ENCODE measurements at regions not wholly inside any gene's neighbourhood (a gene's known extent, or its start where the extent isn't known, plus 50 kb on each side); places are given as distances from the start of the nearest gene placed in this dataset.

GRCh38 chr2:8278709-8279354, 403.0 kb upstream of the ID2 start:
- DNase-seq = no peak

DNA sequence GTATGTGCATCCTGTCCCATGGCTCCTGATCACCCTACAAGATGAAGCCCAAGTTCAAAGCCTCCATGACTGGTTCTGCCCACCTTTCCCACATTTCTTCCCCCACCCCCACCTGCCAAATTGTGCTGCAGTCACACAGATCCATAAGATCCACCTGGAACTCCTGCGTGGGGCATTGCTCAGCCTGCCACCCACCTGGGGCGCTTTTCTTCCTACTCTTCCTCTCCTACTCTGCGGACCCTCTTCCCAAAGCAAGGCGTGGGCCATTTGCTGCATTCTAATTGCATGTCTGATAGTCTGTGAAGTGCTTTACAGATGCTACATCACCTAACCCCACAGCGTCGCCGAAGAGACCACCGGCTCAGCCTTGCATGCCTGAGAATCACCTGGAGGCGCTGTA, 402.4 kb upstream of the ID2 start:
- DNase-seq = no peak

DNA sequence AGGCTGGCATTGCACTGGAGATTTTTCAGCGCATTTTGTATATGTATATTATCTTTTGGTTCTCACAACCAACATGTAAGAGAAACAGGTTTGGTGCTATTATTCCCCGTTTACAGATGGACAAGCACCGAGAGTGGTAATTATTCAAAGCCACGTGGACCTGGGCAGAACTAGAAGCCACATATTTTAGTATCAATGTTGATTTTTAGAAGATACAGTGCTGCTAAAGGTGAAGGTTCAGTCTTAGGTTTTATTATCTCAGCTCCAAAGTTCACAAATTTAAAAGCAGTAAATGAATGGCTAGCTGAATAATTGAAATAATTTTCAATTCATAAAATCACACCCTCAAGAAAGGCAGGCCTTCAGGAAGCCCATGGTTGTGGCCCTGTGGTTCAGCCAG, 400.6 kb upstream of the ID2 start:
- DNase-seq = no peak

DNA sequence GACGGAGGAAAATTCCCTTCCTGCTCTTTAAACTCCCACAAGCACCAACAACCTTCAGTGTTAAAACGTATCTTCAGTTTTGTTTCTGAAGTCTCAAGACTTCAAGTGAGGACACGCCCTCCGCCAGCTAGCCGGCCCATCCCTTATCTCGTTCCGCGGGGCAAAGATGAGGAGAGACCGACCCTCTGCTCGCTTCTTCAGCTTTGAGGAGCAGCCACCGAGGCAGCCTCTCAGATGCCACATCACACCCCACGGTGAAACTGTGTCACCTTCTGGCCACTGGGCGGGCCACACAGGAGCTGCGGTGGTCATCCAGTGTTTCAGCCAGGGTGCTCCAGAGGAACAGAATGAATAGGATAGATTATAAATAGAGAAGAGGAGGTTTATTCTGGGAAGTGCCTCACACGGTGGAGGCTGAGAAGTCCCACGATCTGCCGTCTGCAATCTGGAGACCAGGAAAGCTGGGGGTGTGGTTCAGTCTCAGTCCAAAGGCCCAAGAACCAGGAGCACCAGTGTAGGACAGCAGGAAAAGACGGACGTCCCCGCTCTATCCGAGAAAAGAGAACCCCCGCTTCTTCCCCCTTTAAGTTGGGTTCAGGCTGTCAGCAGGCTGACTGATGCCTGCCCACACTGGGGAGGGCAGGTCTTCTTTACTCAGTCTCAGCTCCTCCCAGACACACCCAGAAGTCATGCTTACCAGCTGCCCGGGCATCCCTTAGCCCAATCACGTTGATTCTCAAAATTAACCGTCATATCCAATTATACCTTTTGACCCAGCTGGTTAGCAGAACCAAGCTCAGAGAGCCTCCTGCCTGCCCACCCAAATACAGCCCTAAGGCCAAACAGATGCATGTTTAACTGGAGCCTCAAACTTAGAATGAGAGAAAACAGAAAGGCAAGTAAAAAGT, 399.7 kb upstream of the ID2 start:
- peak; percentile 26 to 29 for DNase-seq

GRCh38 chr2:8282858-8283252, 399.0 kb upstream of the ID2 start:
- DNase-seq = no peak

- no peak for DNase-seq
These were observed 396.8 kb upstream of the ID2 start for GRCh38 chr2:8285081-8285480.

- no peak for DNase-seq
These were observed 396.0 kb upstream of the ID2 start for GRCh38 chr2:8285898-8286297.

- no peak for DNase-seq
These were observed 393.6 kb upstream of the ID2 start for GRCh38 chr2:8288206-8288605.

GRCh38 chr2:8289111-8289510, 392.7 kb upstream of the ID2 start:
- no peak for DNase-seq

DNA sequence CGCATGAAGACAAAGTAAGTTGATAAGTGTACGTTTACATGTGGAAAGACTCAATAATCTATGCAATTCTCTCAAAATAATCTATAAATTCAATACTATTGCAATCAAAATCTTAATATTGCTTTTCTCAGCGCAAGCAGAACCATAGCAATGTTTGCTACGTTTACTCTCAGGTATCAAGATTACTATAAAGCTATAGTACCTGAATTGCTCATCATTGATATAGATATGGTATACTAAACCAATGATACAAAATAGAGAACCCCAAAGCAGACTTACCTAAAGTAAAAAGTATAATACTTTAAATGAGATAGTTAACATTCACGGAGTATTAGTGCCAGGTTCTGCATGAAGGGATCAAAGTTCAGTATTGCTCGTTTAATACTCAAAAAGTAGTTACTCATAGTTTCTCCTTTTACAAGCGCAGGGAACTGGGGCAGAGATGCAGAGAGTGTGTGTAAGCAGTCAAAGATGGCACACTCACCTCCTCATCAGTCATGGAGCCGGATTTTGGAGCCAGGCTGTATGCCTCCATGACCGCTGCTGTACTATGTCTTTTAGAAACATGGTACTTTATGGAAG, 391.0 kb upstream of the ID2 start:
- no peak for DNase-seq

GRCh38 chr2:8296306-8296705, 385.6 kb upstream of the ID2 start:
- no peak for DNase-seq

DNA sequence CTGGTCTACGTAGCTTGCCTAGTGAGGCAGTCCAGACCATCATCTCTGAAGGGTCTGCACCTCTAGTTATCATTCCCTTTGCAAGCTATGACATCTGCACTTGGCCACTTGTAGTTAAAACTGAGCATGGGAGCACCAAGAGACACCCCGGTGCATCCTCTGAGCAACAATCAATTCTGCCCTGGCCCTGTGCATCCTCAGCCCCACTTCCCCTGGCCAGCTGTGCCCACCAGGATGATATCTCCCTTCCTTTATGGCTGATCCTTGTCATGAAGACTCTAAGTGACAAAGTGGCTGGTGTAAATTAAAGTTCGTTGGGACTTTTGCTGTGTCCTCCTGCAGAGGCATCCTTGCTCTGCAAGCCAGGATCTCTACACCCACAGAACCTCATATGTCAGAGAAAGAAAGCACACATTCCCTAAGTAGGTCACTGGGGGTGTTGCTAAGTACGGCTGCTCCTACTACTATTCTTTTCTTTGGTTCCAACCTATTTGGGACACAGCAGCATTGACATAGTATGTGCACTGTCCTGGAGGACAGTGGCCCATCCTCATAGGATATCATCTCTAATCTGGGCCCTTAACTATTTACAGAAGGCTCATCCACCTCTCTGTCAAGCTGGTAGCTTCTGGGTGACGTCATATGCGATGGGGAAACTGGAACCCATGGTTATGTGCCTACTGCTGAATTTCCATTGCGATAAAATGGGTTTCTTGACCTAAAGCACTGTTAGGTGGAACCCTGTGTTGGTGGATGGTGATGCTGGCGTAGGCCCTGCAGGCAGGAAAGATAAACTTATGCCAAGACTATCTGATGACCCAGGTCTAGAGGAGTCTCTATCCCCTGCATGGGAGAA, 384.3 kb upstream of the ID2 start:
- DNase-seq = no peak

DNA sequence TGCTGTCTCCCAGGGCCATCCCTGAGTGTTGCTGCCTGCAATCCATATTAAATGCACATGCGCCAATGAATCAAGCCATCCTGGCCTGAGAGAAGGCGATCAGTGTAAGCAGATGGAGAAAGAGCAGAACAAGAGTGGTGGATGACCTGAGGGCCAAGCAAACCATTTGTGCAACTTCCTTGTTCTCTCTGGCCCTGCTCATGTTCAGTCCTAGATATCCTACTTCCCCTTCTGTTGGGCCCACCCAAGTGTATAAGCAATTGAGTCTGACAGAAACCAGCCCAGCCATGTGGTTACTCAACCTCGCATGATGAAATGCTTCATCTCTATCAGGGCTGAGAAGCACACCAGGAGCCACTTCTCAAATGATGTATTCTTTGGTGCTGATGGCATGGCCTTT, 383.1 kb upstream of the ID2 start:
- DNase-seq = peak in 1 of 2 donors; percentile 71

- DNase-seq = no peak
These were observed 381.6 kb upstream of the ID2 start for GRCh38 chr2:8300216-8300615.

GRCh38 chr2:8300905-8301304, 381.0 kb upstream of the ID2 start:
- DNase-seq = no peak

- DNase-seq = peak; percentile 71 to 81
These were observed 378.5 kb upstream of the ID2 start for GRCh38 chr2:8303322-8303832.

DNA sequence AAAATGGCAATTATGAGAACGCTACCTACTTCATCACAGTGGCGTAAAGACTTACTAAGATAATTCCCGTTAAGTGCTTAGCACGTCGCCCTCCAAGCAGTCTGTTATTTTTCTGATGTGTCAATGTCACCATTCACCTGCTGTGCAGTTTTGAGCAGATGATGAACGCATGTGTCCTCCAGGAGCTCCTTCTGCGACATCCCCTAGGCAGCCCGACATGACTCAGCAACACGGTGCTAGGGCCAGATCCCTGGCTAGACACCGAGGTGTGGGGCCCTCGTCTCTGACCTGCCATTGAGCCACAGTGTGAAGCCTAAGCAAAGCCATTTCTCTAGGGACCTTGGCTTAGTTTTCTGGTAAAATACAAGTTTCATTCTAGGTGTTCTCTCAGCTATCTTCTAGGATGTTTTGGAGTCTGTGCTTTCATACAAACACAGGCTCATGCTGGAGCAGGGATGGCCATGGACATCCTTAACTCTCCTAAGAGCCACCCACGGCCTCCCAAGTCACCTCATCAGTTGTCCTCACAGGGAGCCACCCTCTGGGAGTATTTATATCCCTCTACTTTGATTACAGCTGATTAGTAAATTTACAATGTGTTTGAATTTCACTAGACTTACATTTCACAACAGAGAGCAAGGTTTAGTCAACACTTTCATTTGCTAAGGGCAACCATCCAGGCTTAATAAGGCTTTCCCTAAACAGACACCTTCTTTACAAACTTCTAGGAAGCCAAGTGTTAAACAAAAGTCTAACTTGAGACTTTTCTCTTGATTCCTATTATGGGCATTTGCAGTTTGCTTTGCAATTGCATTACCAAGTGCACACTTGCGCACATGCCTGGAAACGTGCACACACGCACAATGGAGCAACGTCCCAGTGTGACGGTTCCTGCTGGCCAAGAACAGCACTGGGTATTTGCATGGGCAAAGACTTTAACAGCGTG, 376.8 kb upstream of the ID2 start:
- DNase-seq = no peak

GRCh38 chr2:8306530-8307351, 375.1 kb upstream of the ID2 start:
- no peak for DNase-seq

GRCh38 chr2:8307606-8308180, 374.2 kb upstream of the ID2 start:
- no peak for DNase-seq

DNA sequence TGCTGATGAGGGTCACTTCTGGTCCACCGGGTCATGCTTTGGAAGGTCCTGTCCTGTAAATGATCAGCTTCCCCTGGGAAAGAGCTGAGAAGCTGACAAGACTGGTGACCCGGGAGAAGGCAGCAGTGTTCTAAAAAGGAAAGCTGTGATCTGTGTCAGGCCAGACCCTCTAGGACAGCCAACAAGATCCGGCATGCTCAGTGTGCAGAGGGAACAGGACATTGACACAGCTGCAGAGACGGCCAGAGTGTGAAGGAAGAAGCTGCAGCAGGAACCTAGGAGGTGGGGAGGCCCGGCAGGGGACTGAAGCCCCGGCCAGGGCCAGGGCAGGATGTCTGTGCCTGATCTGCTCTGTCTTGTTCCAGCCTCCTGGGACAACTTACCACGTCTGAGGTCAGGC, 372.7 kb upstream of the ID2 start:
- DNase-seq = no peak

Data from CD4-positive, alpha-beta T cell treated with Interleukin-1 beta for 1 hour (primary cell).